Activated CD4-positive, alpha-beta memory T cell treated with anti-CD3 and anti-CD28 coated beads for 36 hours (primary cell): ENCODE measurements at regions not wholly inside any gene's neighbourhood (a gene's known extent, or its start where the extent isn't known, plus 50 kb on each side); places are given as distances from the start of the nearest gene placed in this dataset.
A peak's percentile ranks its signal among the peaks of the same experiment; 100 is the strongest.

Source experiments
- CTCF ChIA-PET: fragments of 350-600 bp; sonication (Branson Sonifier 250); formaldehyde crosslinking; loops from one replicate; lab custom pipeline; 2021; ENCODE audit warnings: antibody characterized with exemption, inconsistent platforms; lab: Charles Lee
- POLR2A ChIA-PET: fragments of 350-600 bp; sonication (Branson Sonifier 250); formaldehyde crosslinking; loops from one replicate; lab custom pipeline; 2021; ENCODE audit warnings: antibody characterized with exemption; lab: Charles Lee
- DNase-seq: peaks from one replicate; pipeline ENCODE4 v3.0.0-alpha.2; 2020
- H3K27ac Mint-ChIP-seq: one replicate; pipeline ENCODE4 v1.8.0; 2021; ENCODE audit warnings: mixed read lengths
- H3K27me3 Mint-ChIP-seq: one replicate; pipeline ENCODE4 v1.8.0; 2021; ENCODE audit warnings: mixed read lengths
- H3K36me3 Mint-ChIP-seq: one replicate; pipeline ENCODE4 v1.8.0; 2021; ENCODE audit warnings: mixed read lengths
- H3K4me1 Mint-ChIP-seq: one replicate; pipeline ENCODE4 v1.8.0; 2021; ENCODE audit warnings: low read depth, mixed read lengths
- H3K4me3 Mint-ChIP-seq: one replicate; pipeline ENCODE4 v1.8.0; 2021; ENCODE audit warnings: mild to moderate bottlenecking, mixed read lengths
- H3K9me3 Mint-ChIP-seq: one replicate; pipeline ENCODE4 v1.8.0; 2021; ENCODE audit warnings: mixed read lengths
- intact Hi-C: fragments of 100-400 bp; cut with micrococcal nuclease; formaldehyde crosslinking; loops from one replicate; pipeline ENCODE4 v1.15.1; 2023

GRCh38 chr2:41837610-41838009 lies 210.2 kb upstream of the PKDCC start:
- CTCF ChIA-PET = interaction anchor here (0.8 to 1.3 kb wide), 2 partner anchors 32 to 252 kb away, joined by 3 read pairs; no protein-coding TSS in a partner anchor
- Mint-ChIP-seq H3K4me3 (no peak overlapping the region), H3K9me3 (no peaks in the 10 kb centered on the region), H3K36me3 (no peaks in the 10 kb centered on the region), H3K27ac (no peak overlapping the region), H3K4me1 (peaks cover 6% of the 10 kb centered on the region), H3K27me3 (peaks cover 21% of the 10 kb centered on the region)
- intact Hi-C loops = no loop called here
- POLR2A ChIA-PET = no interaction called here
- DNase-seq = no peak

- Mint-ChIP-seq H3K27me3 (peaks cover 8% of the 10 kb centered on the region), H3K4me3 (peak overlapping the region; percentile 85), H3K27ac (peak overlapping the region; percentile 81), H3K4me1 (peaks cover 6% of the 10 kb centered on the region), H3K9me3 (no peaks in the 10 kb centered on the region), H3K36me3 (no peaks in the 10 kb centered on the region)
- ChIA-PET CTCF (interaction anchor here (0.6 to 3.9 kb wide), 18 partner anchors 9 to 822 kb away, joined by 3 to 72 read pairs (median 3); no protein-coding TSS in a partner anchor), POLR2A (interaction anchor here (1.1 kb wide), 1 partner anchor 14 kb away, joined by 3 read pairs; no protein-coding TSS in a partner anchor)
- DNase-seq = peak; percentile 99
- intact Hi-C loops = loop anchor here (1.0 to 10.0 kb wide), 5 partner anchors 13 to 520 kb away; partner anchors contain the start of gene COX7A2L
Measured at GRCh38 chr2:41840702-41841551, 206.9 kb upstream of the PKDCC start.

- H3K4me1 Mint-ChIP-seq = no peaks in the 10 kb centered on the region
- H3K4me3 Mint-ChIP-seq = no peak overlapping the region
- ChIA-PET CTCF (interaction anchor here (1.3 kb wide), 2 partner anchors 23 to 248 kb away, joined by 3 to 4 read pairs; no protein-coding TSS in a partner anchor), POLR2A (no interaction called here)
- H3K9me3 Mint-ChIP-seq = no peaks in the 10 kb centered on the region
- intact Hi-C loops = loop anchor here (10.0 kb wide), 1 partner anchor 348 kb away; no protein-coding TSS in a partner anchor
- H3K27me3 Mint-ChIP-seq = peaks cover 24% of the 10 kb centered on the region
- no peaks in the 10 kb centered on the region for H3K36me3 Mint-ChIP-seq
- DNase-seq = no peak
- no peak overlapping the region for H3K27ac Mint-ChIP-seq
Measured at GRCh38 chr2:41846962-41847361, 200.9 kb upstream of the PKDCC start.

GRCh38 chr2:41847744-41848441 lies 199.9 kb upstream of the PKDCC start:
- ChIA-PET POLR2A (no interaction called here), CTCF (interaction anchor here (1.3 to 2.3 kb wide), 3 partner anchors 22 to 247 kb away, joined by 3 to 6 read pairs (median 4); no protein-coding TSS in a partner anchor)
- no peak overlapping the region for H3K4me3 Mint-ChIP-seq
- no peak overlapping the region for H3K27ac Mint-ChIP-seq
- no peaks in the 10 kb centered on the region for H3K4me1 Mint-ChIP-seq
- peaks cover 24% of the 10 kb centered on the region for H3K27me3 Mint-ChIP-seq
- H3K36me3 Mint-ChIP-seq = no peaks in the 10 kb centered on the region
- intact Hi-C loops = loop anchor here (10.0 kb wide), 1 partner anchor 347 kb away; no protein-coding TSS in a partner anchor
- no peaks in the 10 kb centered on the region for H3K9me3 Mint-ChIP-seq
- DNase-seq = no peak

GRCh38 chr2:41851554-41851953 lies 196.3 kb upstream of the PKDCC start:
- peaks cover 24% of the 10 kb centered on the region for H3K27me3 Mint-ChIP-seq

GRCh38 chr2:41853427-41854191 lies 194.2 kb upstream of the PKDCC start:
- CTCF ChIA-PET = interaction anchor here (0.8 to 6.0 kb wide), 11 partner anchors 10 to 240 kb away, joined by 3 to 97 read pairs (median 3); no protein-coding TSS in a partner anchor
- peaks cover 13% of the 10 kb centered on the region for H3K27me3 Mint-ChIP-seq
- no peak for DNase-seq
- peaks cover 12% of the 10 kb centered on the region for H3K4me1 Mint-ChIP-seq
- POLR2A ChIA-PET = no interaction called here
- no peaks in the 10 kb centered on the region for H3K36me3 Mint-ChIP-seq
- no peak overlapping the region for H3K4me3 Mint-ChIP-seq
- no peaks in the 10 kb centered on the region for H3K9me3 Mint-ChIP-seq
- H3K27ac Mint-ChIP-seq = no peak overlapping the region
- intact Hi-C loops = loop anchor here (1.0 to 10.0 kb wide), 3 partner anchors 13 to 381 kb away; no protein-coding TSS in a partner anchor

More at GRCh38 chr2:41851554-41851953, 196.3 kb upstream of the PKDCC start:
- intact Hi-C loops = loop anchor here (10.0 kb wide), 1 partner anchor 383 kb away; no protein-coding TSS in a partner anchor
- H3K27ac Mint-ChIP-seq = no peak overlapping the region
- POLR2A ChIA-PET = no interaction called here
- DNase-seq = no peak
- no peaks in the 10 kb centered on the region for H3K36me3 Mint-ChIP-seq
- no peaks in the 10 kb centered on the region for H3K9me3 Mint-ChIP-seq
- H3K4me3 Mint-ChIP-seq = no peak overlapping the region
- peaks cover 12% of the 10 kb centered on the region for H3K4me1 Mint-ChIP-seq
- CTCF ChIA-PET = interaction anchor here (1.6 to 6.0 kb wide), 2 partner anchors 9 to 235 kb away, joined by 5 to 97 read pairs; no protein-coding TSS in a partner anchor

GRCh38 chr2:41854227-41854626 lies 193.6 kb upstream of the PKDCC start:
- DNase-seq = peak; percentile 34
- Mint-ChIP-seq H3K4me1 (peaks cover 12% of the 10 kb centered on the region), H3K27me3 (peaks cover 11% of the 10 kb centered on the region), H3K9me3 (no peaks in the 10 kb centered on the region), H3K27ac (no peak overlapping the region), H3K36me3 (no peaks in the 10 kb centered on the region), H3K4me3 (no peak overlapping the region)
- ChIA-PET CTCF (interaction anchor here (0.8 to 6.0 kb wide), 7 partner anchors 10 to 233 kb away, joined by 3 to 97 read pairs (median 6); no protein-coding TSS in a partner anchor), POLR2A (interaction anchor here (0.7 kb wide), 1 partner anchor 13 kb away, joined by 3 read pairs; no protein-coding TSS in a partner anchor)
- intact Hi-C loops = loop anchor here (1.0 to 10.0 kb wide), 3 partner anchors 14 to 381 kb away; no protein-coding TSS in a partner anchor

GRCh38 chr2:41856946-41857345 lies 190.9 kb upstream of the PKDCC start:
- Mint-ChIP-seq H3K4me3 (no peak overlapping the region), H3K9me3 (no peaks in the 10 kb centered on the region), H3K27ac (no peak overlapping the region), H3K27me3 (peaks cover 8% of the 10 kb centered on the region), H3K36me3 (no peaks in the 10 kb centered on the region), H3K4me1 (peaks cover 12% of the 10 kb centered on the region)
- intact Hi-C loops = loop anchor here (10.0 kb wide), 1 partner anchor 378 kb away; no protein-coding TSS in a partner anchor
- DNase-seq = no peak
- CTCF ChIA-PET = interaction anchor here (0.9 to 2.2 kb wide), 3 partner anchors 13 to 16 kb away, joined by 3 to 8 read pairs (median 6); no protein-coding TSS in a partner anchor
- POLR2A ChIA-PET = no interaction called here

- Mint-ChIP-seq H3K4me3 (no peak overlapping the region), H3K9me3 (no peaks in the 10 kb centered on the region), H3K4me1 (no peaks in the 10 kb centered on the region), H3K27me3 (peaks cover 13% of the 10 kb centered on the region), H3K27ac (no peak overlapping the region), H3K36me3 (no peaks in the 10 kb centered on the region)
- no peak for DNase-seq
- CTCF ChIA-PET = interaction anchor here (0.7 to 2.5 kb wide), 4 partner anchors 8 to 469 kb away, joined by 3 to 15 read pairs (median 4); no protein-coding TSS in a partner anchor
- intact Hi-C loops = loop anchor here (10.0 kb wide), 1 partner anchor 375 kb away; no protein-coding TSS in a partner anchor
- POLR2A ChIA-PET = no interaction called here
Measured at GRCh38 chr2:41859615-41860514, 188.0 kb upstream of the PKDCC start.

GRCh38 chr2:41863062-41863461 lies 184.8 kb upstream of the PKDCC start:
- Mint-ChIP-seq H3K27ac (no peak overlapping the region), H3K27me3 (peaks cover 13% of the 10 kb centered on the region), H3K9me3 (no peaks in the 10 kb centered on the region), H3K4me3 (no peak overlapping the region), H3K36me3 (no peaks in the 10 kb centered on the region), H3K4me1 (peaks cover 5% of the 10 kb centered on the region)
- intact Hi-C loops = no loop called here
- DNase-seq = no peak
- CTCF ChIA-PET = interaction anchor here (12.0 kb wide), 1 partner anchor 223 kb away, joined by 430 read pairs; no protein-coding TSS in a partner anchor
- POLR2A ChIA-PET = no interaction called here
